GM19372 (cell line): ENCODE measurements at regions not wholly inside any gene's neighbourhood (a gene's known extent, or its start where the extent isn't known, plus 50 kb on each side); places are given as distances from the start of the nearest gene placed in this dataset.
A peak's percentile ranks its signal among the peaks of the same experiment; 100 is the strongest.
"Not testable (repeated sequence)": the region's sequence is repeated elsewhere in the genome, so short reads cannot be mapped to it uniquely, and the experiment has no call there.

ENCODE experiments used
- ATAC-seq: cut with Tn5 transposase; IDR thresholded peaks from one replicate; pipeline ENCODE4 v1.9.1; 2021; ENCODE audit warnings: mild to moderate bottlenecking, low read depth, moderate library complexity; ENCODE audit not compliant: unreplicated experiment

- ATAC-seq, result no peak
Observed at GRCh38 chr2:13488965-13489364, 772.2 kb downstream of the TRIB2 start.

- ATAC-seq, result no peak
Observed at GRCh38 chr2:13492262-13492661, 775.5 kb downstream of the TRIB2 start.

- ATAC-seq, result no peak
Observed at GRCh38 chr2:13495051-13495450, 778.3 kb downstream of the TRIB2 start.

DNA sequence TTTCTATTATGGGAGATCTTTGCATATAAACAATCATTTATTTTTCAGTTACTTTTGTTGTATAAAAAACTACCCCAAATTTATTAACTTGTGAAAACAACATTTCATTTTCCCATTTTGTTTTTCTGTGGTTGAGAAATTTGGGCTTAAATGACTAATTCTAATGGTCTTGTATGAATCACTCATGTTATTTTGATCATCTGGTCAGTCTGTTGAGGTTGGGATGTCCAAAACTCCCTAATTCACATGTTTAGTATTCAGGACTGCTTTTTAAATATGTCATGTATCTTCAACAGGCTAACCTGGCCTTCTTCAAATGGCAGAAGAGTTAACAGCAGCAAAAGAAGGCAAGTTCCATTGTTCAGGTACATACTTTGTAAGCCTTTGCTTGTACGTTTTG, 788.1 kb downstream of the TRIB2 start:
- ATAC-seq, result peak; percentile 56

DNA sequence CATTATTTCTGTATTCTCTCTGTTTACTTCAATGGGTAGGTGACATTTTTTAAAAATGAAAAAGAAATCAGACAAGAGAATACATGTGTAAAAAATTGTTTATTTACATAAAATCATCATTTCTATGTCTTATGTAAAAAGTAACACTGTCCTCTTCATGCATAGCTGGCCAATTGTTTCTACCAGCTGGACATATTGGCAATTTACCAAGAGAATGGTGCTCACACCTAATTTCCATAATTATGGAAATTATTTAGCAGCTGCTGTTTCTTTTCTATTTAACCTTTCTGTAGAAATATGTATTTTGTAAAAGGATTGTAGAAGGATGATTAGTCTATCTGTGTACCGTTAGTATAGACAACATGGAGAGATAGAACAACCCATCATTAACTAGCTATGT, 791.9 kb downstream of the TRIB2 start:
- no peak for ATAC-seq

DNA sequence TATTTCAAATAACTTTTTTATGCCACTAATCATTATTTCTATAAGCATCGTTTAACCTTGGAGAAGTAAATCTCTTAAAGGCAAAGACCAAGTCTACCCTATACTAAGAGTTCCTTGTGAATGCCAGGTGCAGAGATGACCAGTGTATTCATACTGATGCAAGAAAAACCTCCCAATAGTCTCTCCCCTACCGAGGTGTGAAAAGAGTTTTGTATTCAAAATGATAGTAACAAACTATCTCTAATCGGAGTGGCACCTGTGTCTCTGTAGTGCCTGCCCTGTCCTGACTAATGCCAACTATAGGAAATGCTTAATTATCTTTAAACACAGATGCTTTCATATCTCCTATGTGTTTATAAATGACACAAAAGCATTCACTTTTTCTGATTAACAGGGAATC, 798.5 kb downstream of the TRIB2 start:
- ATAC-seq, result no peak

DNA sequence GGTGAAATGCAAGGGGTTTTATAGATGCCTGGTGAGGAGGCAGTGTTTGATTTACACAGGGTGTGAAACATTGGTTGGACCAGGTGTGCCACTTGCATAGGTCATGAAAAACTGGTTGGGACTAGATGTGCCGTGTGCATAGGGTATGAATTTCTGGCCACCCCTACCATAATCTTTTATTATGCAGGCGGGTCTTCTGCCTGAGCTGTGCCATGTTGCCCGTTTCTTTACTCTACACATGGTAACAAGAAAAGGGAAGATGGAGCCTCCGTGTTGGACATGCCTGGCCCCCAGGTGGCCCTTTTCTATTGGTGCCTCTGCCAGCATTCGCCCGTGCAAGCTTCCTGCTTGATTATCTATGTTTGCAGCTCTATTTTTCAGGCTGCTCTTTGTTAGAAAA, 805.4 kb downstream of the TRIB2 start:
- ATAC-seq, result no peak

DNA sequence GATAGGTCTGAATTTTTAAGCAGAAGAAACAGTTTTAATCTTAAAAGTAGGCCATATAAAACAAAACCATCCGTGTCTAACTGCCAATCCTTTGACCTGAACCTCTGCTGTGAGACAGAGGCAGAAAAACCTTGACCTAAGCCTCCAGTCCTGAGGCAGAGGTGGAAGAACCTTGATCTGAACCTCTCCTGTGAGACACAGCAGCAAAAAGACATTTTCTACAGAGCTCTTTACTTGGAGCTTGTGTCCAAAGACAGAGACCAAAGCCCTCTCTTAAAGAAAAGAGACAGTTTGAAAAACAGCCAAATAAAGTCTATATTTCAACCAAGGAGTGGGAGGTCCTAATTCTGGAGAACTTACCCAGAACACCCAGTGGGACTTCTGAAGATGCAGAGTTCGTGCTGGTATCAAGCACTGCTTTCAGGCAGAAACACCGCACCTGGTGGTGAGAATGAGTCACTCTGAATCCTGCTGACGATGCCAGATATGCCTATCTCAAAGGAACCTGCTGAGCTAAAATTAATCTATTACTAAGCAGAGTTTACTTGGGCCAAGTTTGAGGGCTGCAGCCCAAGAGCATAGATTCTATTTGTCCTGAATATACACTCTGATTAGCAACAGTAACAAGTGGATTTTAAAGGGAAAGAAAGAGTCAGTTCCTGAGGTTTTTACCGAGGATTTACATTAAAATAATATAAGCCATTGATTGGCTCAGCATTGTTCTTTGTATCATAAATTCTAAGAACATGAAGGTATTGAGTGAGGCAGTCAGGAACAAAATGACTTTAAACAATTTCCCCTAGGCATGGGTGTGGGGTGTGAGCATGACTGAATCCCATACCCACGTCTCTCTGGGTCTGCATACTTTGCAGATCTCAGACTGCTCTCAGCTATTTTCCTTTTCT, 806.4 kb downstream of the TRIB2 start:
- ATAC-seq, result peak; percentile 64

DNA sequence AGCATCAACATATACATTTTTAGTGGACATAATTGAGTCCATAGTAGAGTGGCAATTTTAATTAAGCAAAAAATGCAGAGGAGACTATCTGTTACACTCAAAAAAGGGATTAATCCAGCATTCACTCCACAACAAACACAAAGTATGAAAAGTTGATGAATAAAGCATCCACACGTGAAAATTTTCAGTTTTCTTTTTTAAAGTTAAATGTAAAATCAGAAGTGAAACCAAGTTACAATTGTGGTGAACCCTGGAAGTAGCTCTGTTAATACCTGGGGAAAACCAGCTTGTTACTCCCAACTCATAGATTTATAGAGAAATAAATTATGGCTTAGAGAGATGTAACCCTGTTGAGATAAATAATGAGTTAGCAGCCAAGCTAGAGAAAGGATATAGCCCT, 807.8 kb downstream of the TRIB2 start:
- ATAC-seq, result no peak

DNA sequence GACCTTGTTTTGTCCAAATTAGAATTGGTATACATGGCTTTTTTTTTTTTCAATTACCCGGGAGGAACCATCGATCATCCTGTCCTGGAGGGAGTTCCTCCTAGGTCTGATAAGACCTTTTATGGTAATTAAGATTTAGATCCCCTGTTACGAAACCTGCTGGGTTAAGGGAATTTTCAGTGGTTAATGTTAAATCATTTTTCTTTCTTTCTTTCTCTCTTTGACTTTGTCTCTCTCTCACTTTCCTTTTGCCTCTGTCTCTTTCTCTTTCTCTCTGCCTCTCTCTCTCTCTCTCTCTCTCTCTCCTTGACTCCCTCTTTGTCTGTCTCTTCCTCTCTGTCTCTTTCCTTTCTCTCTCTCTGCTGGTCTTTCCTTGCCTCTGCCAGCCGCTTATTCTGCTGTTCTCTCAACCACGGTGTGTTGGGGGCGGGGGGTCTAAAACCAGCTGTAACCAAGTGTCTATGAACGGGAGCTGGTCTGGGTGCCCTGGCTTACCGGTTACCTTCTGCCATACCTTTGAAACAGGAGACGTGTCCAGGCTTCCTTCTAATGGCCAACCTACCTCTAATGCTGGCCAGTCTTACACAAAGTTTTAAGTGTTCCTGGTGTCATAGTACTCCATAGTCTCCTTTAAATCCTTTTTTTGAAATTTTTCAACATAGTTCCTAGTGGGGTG, 815.1 kb downstream of the TRIB2 start:
- not testable (repeated sequence) for ATAC-seq

GRCh38 chr2:13532781-13533523, 816.2 kb downstream of the TRIB2 start:
- not testable (repeated sequence) for ATAC-seq

GRCh38 chr2:13533524-13533922, 816.8 kb downstream of the TRIB2 start:
- ATAC-seq, result no peak

- ATAC-seq, result no peak
Observed at GRCh38 chr2:13536941-13537340, 820.2 kb downstream of the TRIB2 start.

- ATAC-seq, result no peak
Observed at GRCh38 chr2:13537771-13538349, 821.1 kb downstream of the TRIB2 start.

DNA sequence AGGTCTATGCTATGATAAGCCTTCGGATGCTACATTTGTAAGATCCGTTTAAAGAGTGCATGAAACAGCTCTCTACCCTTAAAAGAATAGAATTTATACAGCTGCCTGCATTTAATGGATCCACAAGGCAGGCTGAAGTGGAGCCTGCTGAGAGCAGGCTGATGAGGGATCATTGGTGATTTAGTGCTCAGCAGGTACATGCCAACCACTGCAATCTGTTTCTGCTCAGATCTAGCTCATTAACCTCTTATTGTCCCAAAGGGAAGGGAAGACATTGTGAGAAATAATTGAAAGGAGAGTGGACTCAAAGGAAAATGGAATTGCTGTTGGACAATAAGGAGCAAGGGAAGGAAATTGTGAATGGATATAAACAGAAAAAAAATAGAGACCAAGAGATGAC, 822.6 kb downstream of the TRIB2 start:
- no peak for ATAC-seq

DNA sequence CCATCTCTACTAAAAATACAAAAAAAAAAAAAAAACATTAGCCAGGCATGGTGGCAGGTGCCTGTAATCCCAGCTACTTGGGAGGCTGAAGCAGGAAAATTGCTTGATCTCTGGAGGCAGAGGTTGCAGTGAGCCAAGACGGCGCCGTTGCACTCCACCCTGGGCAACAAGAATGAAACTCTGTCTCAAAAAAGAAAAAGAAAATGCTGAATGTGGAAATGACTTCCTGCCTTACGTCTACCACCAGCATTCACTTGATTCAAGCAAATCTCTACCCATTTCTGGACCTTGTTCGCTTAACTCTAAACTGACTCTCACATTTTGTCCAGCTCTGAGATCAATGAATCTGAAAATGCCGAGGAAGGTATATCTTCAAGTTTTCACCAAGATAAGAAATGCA, 825.3 kb downstream of the TRIB2 start:
- ATAC-seq, result no peak

DNA sequence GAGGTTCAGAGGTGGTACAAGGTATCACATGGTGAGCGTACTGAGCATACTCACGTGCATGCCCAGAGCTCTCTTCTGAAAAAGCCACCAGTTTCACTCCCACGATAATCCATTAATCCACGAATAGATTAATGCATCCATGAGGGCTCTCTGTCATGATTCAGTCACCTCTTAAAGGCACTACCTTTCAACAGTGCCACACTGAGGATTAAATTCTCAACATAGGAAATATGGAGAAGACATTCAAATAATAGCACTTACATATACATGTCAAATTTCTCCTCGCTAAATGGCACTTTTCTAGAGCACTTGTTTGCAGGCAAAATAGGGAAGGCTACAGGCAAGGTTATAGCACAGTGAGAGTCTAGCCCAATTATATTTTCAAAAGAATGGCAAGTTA, 825.9 kb downstream of the TRIB2 start:
- no peak for ATAC-seq

DNA sequence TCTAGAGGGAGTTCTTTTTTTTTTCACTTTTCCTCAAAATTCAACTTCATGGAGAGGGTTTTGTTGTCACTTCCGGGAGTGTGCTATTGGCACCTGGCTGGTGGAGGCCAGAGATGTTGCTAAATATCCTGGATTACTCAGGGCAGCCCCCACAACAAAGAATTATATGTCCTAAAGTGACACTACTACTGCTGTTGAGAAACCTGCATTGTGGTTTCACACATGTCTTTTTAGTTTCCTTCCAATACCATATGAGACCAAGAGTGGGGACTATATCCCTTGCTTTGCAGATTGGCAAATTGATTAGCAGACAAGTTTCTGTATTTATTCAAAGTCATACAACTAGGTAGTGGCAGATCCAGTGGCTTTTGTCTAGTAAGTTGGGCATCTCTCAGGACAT, 826.8 kb downstream of the TRIB2 start:
- no peak for ATAC-seq

- no peak for ATAC-seq
Observed at GRCh38 chr2:13545320-13545719, 828.6 kb downstream of the TRIB2 start.

DNA sequence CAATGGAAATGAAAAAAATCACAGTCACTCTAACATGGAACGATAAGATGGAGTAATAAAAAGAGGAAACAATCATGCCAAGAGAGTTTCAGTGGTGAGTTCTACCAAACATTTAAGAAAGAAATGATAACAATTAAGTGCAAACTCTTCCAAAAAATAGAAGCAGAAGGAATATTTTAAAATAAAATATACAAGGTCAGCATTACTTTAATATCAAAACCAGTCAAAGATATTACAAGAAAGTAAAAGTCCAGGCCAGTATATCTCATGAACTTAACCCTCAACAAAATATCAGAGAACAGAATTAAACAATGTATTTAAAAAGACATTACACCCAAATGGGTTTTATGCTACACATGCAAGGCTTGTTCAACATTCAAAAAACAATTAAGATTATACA, 829.4 kb downstream of the TRIB2 start:
- ATAC-seq, result no peak
